GM19397 (cell line): ENCODE measurements at regions not wholly inside any gene's neighbourhood (a gene's known extent, or its start where the extent isn't known, plus 50 kb on each side); places are given as distances from the start of the nearest gene placed in this dataset.

Experiments used
- ATAC-seq: cut with Tn5 transposase; IDR thresholded peaks from one replicate; pipeline ENCODE4 v1.9.1; 2021; ENCODE audit warnings: mild to moderate bottlenecking, moderate library complexity; ENCODE audit not compliant: unreplicated experiment

- no peak for ATAC-seq
Measured at GRCh38 chr11:112398798-112399478, 138.3 kb upstream of the PLET1 start.

- no peak for ATAC-seq
Measured at GRCh38 chr11:112400476-112401014, 139.9 kb upstream of the PLET1 start.

DNA sequence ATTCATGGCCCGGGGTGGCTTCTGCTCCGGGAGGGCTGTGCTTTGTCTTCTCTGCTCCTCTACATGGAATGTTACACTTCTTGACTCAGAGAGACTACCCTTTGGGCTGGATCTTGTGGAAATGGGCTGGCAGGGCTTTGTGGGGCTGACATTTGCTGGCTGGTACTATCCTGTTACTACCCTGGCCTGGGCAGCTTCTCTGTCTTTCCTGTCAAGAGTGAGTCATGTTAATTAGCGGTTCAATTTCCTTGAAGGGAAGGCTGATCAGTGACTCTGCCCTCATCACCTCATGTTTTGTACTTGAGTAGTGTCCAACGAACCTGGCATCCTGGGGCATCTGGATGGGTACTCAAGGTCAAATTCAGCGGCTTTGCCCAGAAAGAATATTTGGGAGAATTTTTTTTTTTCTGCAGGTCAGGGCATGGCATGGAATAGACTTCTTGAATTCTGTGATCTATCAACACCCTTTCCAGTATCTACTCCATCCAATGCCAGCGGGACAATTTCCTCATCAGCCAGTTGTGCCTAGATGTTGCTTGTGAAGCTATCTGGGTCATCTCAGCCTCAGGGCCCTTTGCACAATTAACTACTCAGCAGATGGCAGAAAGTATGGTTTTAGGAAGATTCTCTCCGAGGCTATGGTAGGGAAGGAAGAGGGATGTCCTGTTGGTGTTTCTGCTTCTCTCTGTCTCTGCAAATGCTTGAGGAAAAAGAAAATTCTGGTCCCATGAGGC is 140.5 kb upstream of the PLET1 start:
- no peak for ATAC-seq

DNA sequence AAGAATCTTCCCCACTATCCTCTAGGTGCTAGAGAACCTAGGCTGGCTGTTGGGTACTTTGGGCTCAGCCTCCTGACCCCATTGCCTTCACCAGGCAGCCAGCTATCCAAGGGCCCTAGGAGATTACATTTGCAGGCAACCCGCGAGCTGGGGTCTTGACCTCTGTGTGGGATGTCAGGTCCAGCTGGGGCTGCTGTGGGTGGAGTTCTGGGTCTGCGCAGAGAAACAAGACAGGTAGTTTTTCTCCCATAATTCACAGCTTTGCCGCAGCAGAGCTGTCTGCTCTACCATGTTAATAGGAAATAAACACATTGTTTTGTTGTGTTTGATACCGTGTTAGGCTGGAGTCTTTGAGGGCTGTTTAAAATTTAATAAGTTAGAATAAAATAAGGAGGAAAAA is 142.8 kb upstream of the PLET1 start:
- ATAC-seq, result no peak

- no peak for ATAC-seq
Measured at GRCh38 chr11:112404112-112404511, 143.5 kb upstream of the PLET1 start.

- ATAC-seq, result no peak
Measured at GRCh38 chr11:112408517-112408916, 147.9 kb upstream of the PLET1 start.

- ATAC-seq, result no peak
Measured at GRCh38 chr11:112410325-112410724, 149.7 kb upstream of the PLET1 start.

- ATAC-seq, result no peak
Measured at GRCh38 chr11:112412383-112412782, 151.7 kb upstream of the PLET1 start.

GRCh38 chr11:112417339-112417738 is 156.7 kb upstream of the PLET1 start:
- ATAC-seq, result no peak

DNA sequence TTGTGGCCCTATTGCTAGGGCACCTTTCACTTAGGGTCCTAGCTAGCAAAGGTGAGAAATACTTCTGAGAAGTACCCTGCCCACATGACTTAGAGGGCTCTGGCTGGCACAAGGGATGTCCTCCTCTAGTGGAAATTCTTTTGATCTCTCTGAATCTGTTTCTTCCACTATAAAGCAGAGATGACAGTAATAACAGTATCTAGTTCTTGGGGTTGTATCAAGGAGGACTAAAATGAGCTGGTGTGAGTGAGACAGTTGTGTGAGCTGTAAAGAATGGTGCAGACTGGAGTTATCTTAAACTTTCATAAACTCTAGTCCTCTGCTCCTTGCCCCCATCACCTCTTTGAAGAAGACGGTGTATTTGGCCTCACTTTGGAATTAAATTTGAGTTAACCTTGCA is 157.8 kb upstream of the PLET1 start:
- no peak for ATAC-seq

- no peak for ATAC-seq
Measured at GRCh38 chr11:112421879-112422278, 161.2 kb upstream of the PLET1 start.

DNA sequence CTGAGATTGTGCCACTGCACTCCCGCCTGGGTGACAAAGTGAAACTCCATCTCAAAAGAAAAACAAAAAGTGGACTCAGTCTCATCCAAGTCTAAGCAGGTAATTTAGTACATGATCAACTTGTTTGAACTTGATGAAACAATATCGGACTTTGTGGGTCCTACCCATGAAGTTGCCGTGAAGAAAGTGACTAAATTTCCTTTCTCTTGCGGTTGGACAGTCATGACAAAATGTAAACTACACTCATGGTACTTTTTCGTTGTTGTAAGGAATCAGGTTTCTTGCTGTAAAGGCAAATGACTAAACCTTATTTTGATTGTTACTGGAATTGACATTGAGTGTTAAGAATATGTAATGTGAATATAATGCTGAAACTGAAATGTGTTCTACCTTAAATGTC is 164.5 kb upstream of the PLET1 start:
- no peak for ATAC-seq

DNA sequence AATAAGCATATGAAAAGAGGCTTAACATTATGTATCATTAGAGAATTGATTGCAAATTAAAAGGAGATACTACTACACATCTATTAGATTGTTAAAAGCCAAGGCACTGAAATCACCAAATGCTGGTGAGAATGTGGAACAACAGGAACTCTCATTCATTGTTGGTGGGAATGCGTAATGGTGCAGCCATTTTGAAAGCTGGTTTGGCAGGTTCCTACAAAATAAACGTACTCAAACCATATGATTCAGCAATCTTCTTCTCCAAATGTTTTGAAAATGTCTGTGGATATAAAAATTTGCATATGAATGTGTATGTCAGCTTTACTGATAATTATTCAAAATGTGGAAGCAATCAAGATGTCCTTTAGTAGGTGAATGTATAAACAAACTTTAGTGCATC is 176.4 kb upstream of the PLET1 start:
- no peak for ATAC-seq

DNA sequence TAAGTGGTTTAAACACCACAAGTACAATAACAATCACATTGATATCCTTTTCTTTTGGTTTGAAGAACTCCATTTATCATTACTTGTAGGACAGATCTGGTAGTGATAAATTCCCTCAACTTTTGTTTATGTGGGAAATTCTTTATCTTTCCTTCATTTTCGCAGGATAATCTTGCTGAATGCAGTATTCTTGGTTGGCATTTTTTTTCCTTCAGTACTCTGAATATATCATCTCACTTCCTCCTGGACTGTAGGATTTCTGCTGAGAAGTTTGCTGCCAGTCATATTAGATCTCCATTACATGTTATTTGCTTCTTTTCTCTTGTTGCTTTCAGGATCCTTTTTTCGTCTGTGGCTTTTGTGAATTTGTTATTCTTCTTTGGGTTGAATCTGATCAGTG is 179.0 kb upstream of the PLET1 start:
- ATAC-seq, result no peak

DNA sequence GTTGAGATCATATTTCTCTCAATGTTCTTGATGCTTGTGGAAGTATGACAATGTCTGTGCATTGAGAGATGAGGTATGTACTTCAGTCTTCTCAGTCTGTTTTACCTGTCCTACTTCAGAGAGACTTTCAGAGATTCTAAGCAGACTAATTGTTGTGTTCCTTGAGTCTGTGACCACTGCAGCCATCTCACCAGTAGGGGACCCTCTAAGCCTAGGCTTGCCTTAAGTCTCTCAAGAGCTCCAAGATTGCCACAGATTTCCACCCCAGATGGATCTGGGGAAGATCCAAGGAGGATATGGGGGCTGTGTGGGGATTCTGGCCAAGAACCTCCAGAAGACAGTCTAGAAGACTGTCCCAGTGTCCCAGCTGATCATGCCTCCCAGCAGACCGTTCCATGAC is 179.9 kb upstream of the PLET1 start:
- ATAC-seq, result no peak

- ATAC-seq, result no peak
Measured at GRCh38 chr11:112448168-112448567, 187.5 kb upstream of the PLET1 start.

DNA sequence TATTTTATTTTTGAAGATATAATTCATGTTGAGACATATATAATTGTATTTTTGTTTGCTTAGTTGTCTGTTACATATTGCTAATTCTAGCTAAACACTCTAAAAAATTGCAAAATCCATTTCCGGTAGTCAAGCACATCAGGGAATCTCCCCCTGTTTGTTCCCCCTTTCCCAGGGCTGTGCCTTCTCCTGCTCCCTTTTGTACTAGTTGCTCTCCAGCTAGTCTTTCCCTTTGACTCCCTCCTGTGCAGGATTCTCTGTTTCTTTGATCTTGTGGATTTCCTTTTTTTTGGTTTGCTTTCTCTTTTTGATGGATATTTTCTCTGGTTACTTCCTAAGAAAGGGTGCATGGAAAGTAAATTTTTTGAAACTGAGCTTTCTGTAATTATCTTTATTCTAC is 188.1 kb upstream of the PLET1 start:
- ATAC-seq, result no peak

- ATAC-seq, result no peak
Measured at GRCh38 chr11:112451250-112451649, 190.6 kb upstream of the PLET1 start.

DNA sequence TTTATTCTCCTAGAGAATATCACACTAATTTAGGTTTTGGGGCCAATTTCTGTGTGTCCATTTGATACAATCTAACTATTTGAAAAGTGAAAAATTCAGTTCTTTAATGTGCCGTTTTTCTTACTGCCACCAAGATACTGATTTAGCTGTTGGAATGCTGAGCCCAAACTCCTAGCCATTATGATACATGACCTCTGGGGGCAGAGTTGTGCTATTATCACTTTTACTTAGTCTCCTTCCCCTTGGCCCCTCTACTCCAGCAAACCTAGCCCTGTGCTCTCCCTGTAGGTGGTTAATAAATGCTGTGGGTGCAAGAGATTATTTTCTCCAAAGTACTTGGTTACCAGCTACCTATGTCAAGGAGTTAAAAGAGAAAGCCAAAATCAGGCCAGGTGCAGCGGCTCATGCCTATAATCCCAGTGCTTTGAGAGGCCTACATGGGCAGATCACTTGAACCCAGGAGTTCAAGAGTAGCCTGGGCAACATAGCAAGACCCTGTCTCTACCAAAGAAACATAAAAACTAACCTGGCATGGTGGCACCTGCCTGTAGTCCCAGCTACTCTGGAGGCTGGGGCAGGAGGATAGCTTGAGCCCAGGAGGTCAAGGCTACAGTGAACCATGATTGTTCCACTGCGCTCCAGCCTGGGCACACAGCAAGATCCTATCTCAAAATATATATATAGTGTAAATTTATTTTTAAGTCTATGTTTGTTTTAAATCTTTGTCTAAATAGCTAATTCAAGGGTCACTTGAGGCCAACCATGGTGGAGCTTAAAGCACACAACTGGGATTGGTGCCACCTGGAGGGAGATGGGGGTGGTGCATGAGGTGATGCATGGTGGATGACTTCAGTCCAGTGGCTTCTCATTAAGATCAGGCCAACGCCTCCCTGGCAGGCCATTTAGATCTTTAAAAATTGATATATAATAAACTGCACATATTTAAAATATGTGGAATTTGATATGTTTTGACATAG is 193.2 kb upstream of the PLET1 start:
- no peak for ATAC-seq

GRCh38 chr11:112454841-112455240 is 194.2 kb upstream of the PLET1 start:
- ATAC-seq, result no peak

- no peak for ATAC-seq
Measured at GRCh38 chr11:112455791-112456190, 195.1 kb upstream of the PLET1 start.
